ENCODE measurements at regions not wholly inside any gene's neighbourhood (a gene's known extent, or its start where the extent isn't known, plus 50 kb on each side); places are given as distances from the start of the nearest gene placed in this dataset.

GRCh38 chr3:102972350-102972749 is 537.5 kb downstream of the ZPLD1 start:
- Histone ChIP-seq H3K79me1 (ENCODE audit: insufficient read depth, low read depth, low read length, poor library complexity, severe bottlenecking) (no peaks in the 10 kb centered on the region), H3K4me2 (ENCODE audit: insufficient read depth, insufficient read length, low read length) (no peak overlapping the region), H2AFZ (ENCODE audit: low read length) (no peak overlapping the region), H2AK5ac (ENCODE audit: insufficient read length, low read length) (no peak overlapping the region), H2BK12ac (ENCODE audit: insufficient read length, low read depth, low read length) (no peak overlapping the region), H3K4ac (ENCODE audit: low read depth, low read length) (no peak overlapping the region), H3K23ac (ENCODE audit: insufficient read length, low read depth, low read length) (no peak overlapping the region), H4K20me1 (ENCODE audit: control insufficient read depth, insufficient read depth, insufficient read length) (no peaks in the 10 kb centered on the region), H2BK120ac (ENCODE audit: low read depth, low read length, poor library complexity, severe bottlenecking) (no peak overlapping the region), H2BK5ac (ENCODE audit: insufficient read length, low read length) (no peak overlapping the region), H3K9me3 (ENCODE audit: control insufficient read depth, low read depth, low read length) (no peaks in the 10 kb centered on the region), H3K18ac (ENCODE audit: insufficient read length, low read depth, low read length) (no peak overlapping the region), H4K5ac (ENCODE audit: insufficient read length, low read depth, low read length) (no peak overlapping the region), H3K9ac (ENCODE audit: extremely low read depth, insufficient read length, low read length) (no peak overlapping the region), H3K23me2 (ENCODE audit: insufficient read length, low read depth, low read length, poor library complexity, severe bottlenecking) (no peaks in the 10 kb centered on the region), H3T11ph (ENCODE audit: low read length) (no peak overlapping the region), H3K27me3 (ENCODE audit: insufficient read depth, low read length) (no peaks in the 10 kb centered on the region), H4K91ac (ENCODE audit: insufficient read length, low read depth, low read length) (no peak overlapping the region), H3K4me1 (ENCODE audit: insufficient read depth, low read length) (no peaks in the 10 kb centered on the region), H3K56ac (ENCODE audit: insufficient read length, low read depth, low read length) (no peak overlapping the region), H3K27ac (ENCODE audit: insufficient read length, low read depth, low read length) (no peak overlapping the region), H3K79me2 (ENCODE audit: insufficient read depth, low read length) (no peaks in the 10 kb centered on the region), H4K8ac (replicated peaks; ENCODE audit: insufficient read length, low read depth, low read length) (no peak overlapping the region), H3K14ac (ENCODE audit: insufficient read depth, low read length) (no peak overlapping the region), H2BK15ac (ENCODE audit: low read depth, low read length) (no peak overlapping the region), H2BK20ac (ENCODE audit: low read depth, low read length, poor library complexity, severe bottlenecking) (no peak overlapping the region)
- H3K4me3 Mint-ChIP-seq: no peak overlapping the region
- no peak overlapping the region for H3K27ac Mint-ChIP-seq
- H3K36me3 Mint-ChIP-seq (ENCODE audit: insufficient read depth in 1 of 3, low read depth in 3 of 3): peaks cover 0 to 6% (median 2%) of the 10 kb centered on the region in 3 experiments; a peak in 2 of 7 replicates
- no peaks in the 10 kb centered on the region for H3K4me1 Mint-ChIP-seq
- peaks cover 6 to 9% of the 10 kb centered on the region in 2 experiments; a peak in 4 of 5 replicates for H3K9me3 Mint-ChIP-seq
- no peak for DNase-seq
- no peak for TF ChIP-seq CTCF (conservative IDR thresholded peaks at IDR 0.05)
- no peaks in the 10 kb centered on the region for H3K27me3 Mint-ChIP-seq (ENCODE audit: low read depth)
